Smooth muscle cell (in vitro differentiated cells): ENCODE measurements at regions not wholly inside any gene's neighbourhood (a gene's known extent, or its start where the extent isn't known, plus 50 kb on each side); places are given as distances from the start of the nearest gene placed in this dataset.
"Not testable (repeated sequence)": the region's sequence is repeated elsewhere in the genome, so short reads cannot be mapped to it uniquely, and the experiment has no call there.

Experiments
- DNase-seq: peaks from one replicate; lab custom pipeline; 2025; ENCODE audit not compliant: unreplicated experiment; lab: John Stamatoyannopoulos, UW
- H2AFZ ChIP-seq: fragments of 200-600 bp; sonication (generic); 2 replicates; pipeline ENCODE4 v1.6.0; 2016; ENCODE audit warnings: antibody characterized with exemption, low read depth, mild to moderate bottlenecking
- H3F3A ChIP-seq: fragments of 200-600 bp; sonication (generic); 2 replicates; pipeline ENCODE4 v1.6.0; 2017; ENCODE audit warnings: antibody characterized with exemption, low read depth
- H3K27ac ChIP-seq: fragments of 200-600 bp; sonication (generic); 2 replicates; pipeline ENCODE4 v1.5.1; 2016; ENCODE audit warnings: low read depth, mild to moderate bottlenecking
- H3K27me3 ChIP-seq: fragments of 200-600 bp; sonication (generic); 2 replicates; pipeline ENCODE4 v1.6.1; 2016; ENCODE audit warnings: low read depth, mild to moderate bottlenecking
- H3K36me3 ChIP-seq: fragments of 200-600 bp; sonication (generic); 2 replicates; pipeline ENCODE4 v1.5.1; 2016; ENCODE audit warnings: low read depth
- H3K4me1 ChIP-seq: fragments of 200-600 bp; sonication (generic); 2 replicates; pipeline ENCODE4 v1.5.1; 2016; ENCODE audit warnings: low read depth
- H3K4me2 ChIP-seq: fragments of 200-600 bp; sonication (generic); 2 replicates; pipeline ENCODE4 v1.6.0; 2016; ENCODE audit warnings: mild to moderate bottlenecking
- H3K4me3 ChIP-seq: fragments of 200-600 bp; sonication (generic); 2 replicates; pipeline ENCODE4 v1.5.1; 2016; ENCODE audit warnings: mild to moderate bottlenecking
- H3K79me2 ChIP-seq: fragments of 200-600 bp; sonication (generic); 2 replicates; pipeline ENCODE4 v1.6.0; 2016; ENCODE audit warnings: low read depth, mild to moderate bottlenecking
- H3K9ac ChIP-seq: fragments of 200-600 bp; sonication (generic); 2 replicates; pipeline ENCODE4 v1.6.0; 2016; ENCODE audit warnings: low read depth
- H3K9me3 ChIP-seq: fragments of 200-600 bp; sonication (generic); replicated peaks from 2 replicates; pipeline ENCODE4 v1.5.1; 2016; ENCODE audit warnings: low read depth
- H4K20me1 ChIP-seq: fragments of 200-600 bp; sonication (generic); 2 replicates; pipeline ENCODE4 v1.6.0; 2016; ENCODE audit warnings: low read depth
- CTCF ChIP-seq: fragments of 200-600 bp; sonication (generic); IDR thresholded peaks from 2 replicates; pipeline ENCODE4 v1.5.1; 2017; ENCODE audit warnings: borderline replicate concordance, mild to moderate bottlenecking, antibody characterized with exemption; ENCODE audit not compliant: insufficient read depth, poor library complexity, severe bottlenecking
- WGBS: methylation state at CpG from one replicate; pipeline ENCODE4 v1.1.7; 2016; ENCODE audit warnings: low lambda C conversion rate; 5-methylcytosine and 5-hydroxymethylcytosine counted together

- Histone ChIP-seq H3K9ac (no peak overlapping the region), H3K4me1 (no peaks in the 10 kb centered on the region), H2AFZ (peak overlapping the region; percentile 5), H3K27me3 (no peaks in the 10 kb centered on the region), H3F3A (no peaks in the 10 kb centered on the region), H3K4me2 (no peak overlapping the region), H3K4me3 (no peak overlapping the region), H3K36me3 (no peaks in the 10 kb centered on the region), H3K79me2 (no peaks in the 10 kb centered on the region), H3K9me3 (no peaks in the 10 kb centered on the region), H4K20me1 (no peaks in the 10 kb centered on the region), H3K27ac (no peak overlapping the region)
- WGBS, result 45% methylated on average over 1 of the region's 1 CpG
- TF ChIP-seq CTCF, result no peak
- no peak for DNase-seq
Observed at GRCh38 chr14:58994130-58994529, 194.3 kb upstream of the DAAM1 start.

- H3K36me3 ChIP-seq, result no peaks in the 10 kb centered on the region
- no peaks in the 10 kb centered on the region for H3K27me3 ChIP-seq
- no peaks in the 10 kb centered on the region for H3K4me1 ChIP-seq
- peak; percentile 22 for TF ChIP-seq CTCF
- H3K9me3 ChIP-seq, result no peaks in the 10 kb centered on the region
- no peak overlapping the region for H3K4me2 ChIP-seq
- H2AFZ ChIP-seq, result peak overlapping the region; percentile 1
- H3K9ac ChIP-seq, result no peak overlapping the region
- no peak for DNase-seq
- no peaks in the 10 kb centered on the region for H4K20me1 ChIP-seq
- WGBS, result 92% methylated on average over 2 of the region's 2 CpGs
- no peaks in the 10 kb centered on the region for H3K79me2 ChIP-seq
- H3K27ac ChIP-seq, result no peak overlapping the region
- H3F3A ChIP-seq, result no peaks in the 10 kb centered on the region
- no peak overlapping the region for H3K4me3 ChIP-seq
Observed at GRCh38 chr14:59004012-59004411, 184.5 kb upstream of the DAAM1 start.

GRCh38 chr14:59006179-59006578, 182.3 kb upstream of the DAAM1 start:
- DNase-seq, H2AFZ ChIP-seq, H3K9ac ChIP-seq, H3K4me3 ChIP-seq, H3K4me2 ChIP-seq, H3K9me3 ChIP-seq, H3K27me3 ChIP-seq, H3K27ac ChIP-seq, H3F3A ChIP-seq, H3K4me1 ChIP-seq, H3K36me3 ChIP-seq, H4K20me1 ChIP-seq, H3K79me2 ChIP-seq: not testable (repeated sequence)
- WGBS, result 97% methylated on average over 4 of the region's 4 CpGs

DNA sequence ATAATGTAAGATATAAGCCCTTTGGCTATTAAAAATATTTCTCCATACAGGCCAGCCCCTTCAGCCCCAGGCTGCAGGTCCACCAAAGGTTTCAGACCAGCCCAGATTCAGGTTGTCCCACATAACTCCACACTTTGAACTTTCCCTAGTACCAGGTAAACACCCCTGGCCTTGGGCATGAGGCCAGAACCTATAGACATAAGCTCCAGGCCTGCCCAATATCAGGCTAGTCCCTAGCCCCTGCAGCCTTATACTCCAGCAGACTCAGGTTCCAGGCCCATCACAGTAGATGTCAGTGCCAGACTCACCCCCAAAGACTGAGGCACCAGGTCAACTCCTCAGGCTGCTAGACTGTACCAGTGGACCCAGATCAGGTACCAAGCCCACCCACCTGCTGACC, 178.5 kb upstream of the DAAM1 start:
- H2AFZ ChIP-seq, result no peak overlapping the region

More for the DNA sequence above, 178.5 kb upstream of the DAAM1 start:
- Histone ChIP-seq H3K4me1 (no peaks in the 10 kb centered on the region), H3K9me3 (peaks cover 9% of the 10 kb centered on the region), H3K4me3 (no peak overlapping the region), H3K9ac (no peak overlapping the region), H4K20me1 (no peaks in the 10 kb centered on the region), H3K27ac (no peak overlapping the region), H3K27me3 (no peaks in the 10 kb centered on the region), H3K4me2 (no peak overlapping the region), H3K36me3 (peaks cover 5% of the 10 kb centered on the region), H3F3A (no peaks in the 10 kb centered on the region), H3K79me2 (no peaks in the 10 kb centered on the region)
- TF ChIP-seq CTCF, result no peak
- DNase-seq, result no peak
